GM23248 (cell line): ENCODE measurements at regions not wholly inside any gene's neighbourhood (a gene's known extent, or its start where the extent isn't known, plus 50 kb on each side); places are given as distances from the start of the nearest gene placed in this dataset.

ENCODE experiments used
- DNase-seq: peaks from one replicate; pipeline ENCODE4 v3.0.0-alpha.2; 2015
- H2AFZ ChIP-seq: fragments of 200-600 bp; sonication (generic); 2 replicates; pipeline ENCODE4 v1.6.1; 2016; ENCODE audit warnings: antibody characterized with exemption
- H3F3A ChIP-seq: fragments of 200-600 bp; sonication (generic); 2 replicates; pipeline ENCODE4 v1.6.1; 2016; ENCODE audit warnings: mild to moderate bottlenecking, antibody characterized with exemption, mixed run types; ENCODE audit not compliant: insufficient read depth
- H3K27ac ChIP-seq: fragments of 200-600 bp; sonication (generic); 2 replicates; pipeline ENCODE4 v1.5.1; 2016; ENCODE audit warnings: mild to moderate bottlenecking
- H3K27me3 ChIP-seq: fragments of 200-600 bp; sonication (generic); replicated peaks from 2 replicates; pipeline ENCODE4 v1.6.1; 2016; ENCODE audit warnings: mild to moderate bottlenecking; ENCODE audit not compliant: insufficient read depth
- H3K36me3 ChIP-seq: fragments of 200-600 bp; sonication (generic); 2 replicates; pipeline ENCODE4 v1.6.1; 2016; ENCODE audit warnings: low read depth, mild to moderate bottlenecking
- H3K4me1 ChIP-seq: fragments of 200-600 bp; sonication (generic); 2 replicates; pipeline ENCODE4 v1.6.1; 2016; ENCODE audit warnings: mild to moderate bottlenecking; ENCODE audit not compliant: insufficient read depth
- H3K4me2 ChIP-seq: fragments of 200-600 bp; sonication (generic); one replicate; pipeline ENCODE4 v1.6.1; 2016; ENCODE audit warnings: mild to moderate bottlenecking; ENCODE audit not compliant: unreplicated experiment
- H3K4me3 ChIP-seq: fragments of 200-600 bp; sonication (generic); 2 replicates; pipeline ENCODE4 v1.5.1; 2016; ENCODE audit warnings: mild to moderate bottlenecking
- H3K79me2 ChIP-seq: fragments of 200-600 bp; sonication (generic); 2 replicates; pipeline ENCODE4 v1.6.1; 2016; ENCODE audit warnings: mild to moderate bottlenecking; ENCODE audit not compliant: insufficient read depth
- H3K9ac ChIP-seq: fragments of 200-600 bp; sonication (generic); 2 replicates; pipeline ENCODE4 v1.6.1; 2016; ENCODE audit warnings: mild to moderate bottlenecking
- H3K9me2 ChIP-seq: fragments of 200-600 bp; sonication (generic); 2 replicates; pipeline ENCODE4 v1.6.1; 2016; ENCODE audit warnings: mixed run types, mild to moderate bottlenecking, moderate library complexity; ENCODE audit not compliant: insufficient read depth
- H3K9me3 ChIP-seq: fragments of 200-600 bp; sonication (generic); one replicate; pipeline ENCODE4 v1.6.1; 2017; ENCODE audit warnings: low read depth
- H4K20me1 ChIP-seq: fragments of 200-600 bp; sonication (generic); 2 replicates; pipeline ENCODE4 v1.6.0; 2016; ENCODE audit not compliant: insufficient read depth
- EZH2 ChIP-seq: fragments of 200-600 bp; sonication (generic); IDR thresholded peaks from 2 replicates; pipeline ENCODE4 v1.6.1; 2018; ENCODE audit warnings: antibody characterized with exemption, mild to moderate bottlenecking; ENCODE audit not compliant: insufficient read depth, poor library complexity, severe bottlenecking
- EZH2phosphoT487 ChIP-seq: fragments of 200-600 bp; sonication (generic); IDR thresholded peaks from 2 replicates; pipeline ENCODE4 v1.6.1; 2018; ENCODE audit warnings: antibody characterized with exemption, moderate library complexity, mild to moderate bottlenecking, low read depth; ENCODE audit not compliant: insufficient read depth
- WGBS, 2 experiments: methylation state at CpG; one replicate each; pipeline ENCODE4 v1.1.6; 2015 to 2017; ENCODE audit warnings: low lambda C conversion rate in 2 of 2, low coverage in 1 of 2; ENCODE audit errors: missing lambda C conversion rate in 2 of 2; 5-methylcytosine and 5-hydroxymethylcytosine counted together
- in situ Hi-C: fragments of 300-500 bp; cut with MboI; formaldehyde crosslinking; loops from 2 replicates; pipeline ENCODE4 v1.15.0; 2020

GRCh38 chr11:95501761-95502266 lies 270.8 kb upstream of the SESN3 start:
- TF ChIP-seq EZH2phosphoT487 (no peak), EZH2 (no peak)
- H3K27ac ChIP-seq: no peak overlapping the region
- in situ Hi-C loops: no loop called here
- peaks cover 37% of the 10 kb centered on the region for H3K4me1 ChIP-seq
- peak; percentile 43 for DNase-seq
- H3K27me3 ChIP-seq: no peaks in the 10 kb centered on the region
- H3K9me2 ChIP-seq: no peaks in the 10 kb centered on the region
- no peaks in the 10 kb centered on the region for H3K36me3 ChIP-seq
- H4K20me1 ChIP-seq: no peaks in the 10 kb centered on the region
- H3K9ac ChIP-seq: no peak overlapping the region
- H3K4me3 ChIP-seq: no peak overlapping the region
- H3K9me3 ChIP-seq: no peaks in the 10 kb centered on the region
- 46 to 49% methylated on average over 2 of the region's 2 CpGs for WGBS, 2 experiments
- H3K79me2 ChIP-seq: no peaks in the 10 kb centered on the region
- peaks cover 20% of the 10 kb centered on the region for H3F3A ChIP-seq
- no peak overlapping the region for H2AFZ ChIP-seq
- no peak overlapping the region for H3K4me2 ChIP-seq

- H3K27ac ChIP-seq: no peak overlapping the region
- DNase-seq: no peak
Observed at GRCh38 chr11:95500466-95500865, 269.5 kb upstream of the SESN3 start.

GRCh38 chr11:95499516-95500135 lies 268.6 kb upstream of the SESN3 start:
- peak; percentile 77 for DNase-seq

More at GRCh38 chr11:95500466-95500865, 269.5 kb upstream of the SESN3 start:
- Histone ChIP-seq H3K4me3 (no peak overlapping the region), H3K4me1 (peaks cover 24% of the 10 kb centered on the region), H3K36me3 (no peaks in the 10 kb centered on the region), H4K20me1 (no peaks in the 10 kb centered on the region), H3F3A (peaks cover 13% of the 10 kb centered on the region; the same call in 1 of the 2 replicates), H2AFZ (no peak overlapping the region), H3K9me3 (no peaks in the 10 kb centered on the region), H3K9me2 (no peaks in the 10 kb centered on the region), H3K79me2 (no peaks in the 10 kb centered on the region), H3K4me2 (no peak overlapping the region), H3K9ac (no peak overlapping the region), H3K27me3 (no peaks in the 10 kb centered on the region)
- in situ Hi-C loops: no loop called here
- WGBS, 2 experiments: 54 to 61% methylated on average over 1 of the region's 1 CpG
- TF ChIP-seq EZH2phosphoT487: no peak
- TF ChIP-seq EZH2: no peak

GRCh38 chr11:95498722-95499425 lies 267.9 kb upstream of the SESN3 start:
- H3K4me2 ChIP-seq: peak overlapping the region; percentile 18
- no peaks in the 10 kb centered on the region for H3K9me2 ChIP-seq
- no peaks in the 10 kb centered on the region for H3K9me3 ChIP-seq
- no peaks in the 10 kb centered on the region for H3K27me3 ChIP-seq
- H2AFZ ChIP-seq: no peak overlapping the region
- 85 to 94% methylated on average over 2 of the region's 2 CpGs for WGBS, 2 experiments
- no peak overlapping the region for H3K9ac ChIP-seq
- H4K20me1 ChIP-seq: no peaks in the 10 kb centered on the region
- peak; percentile 26 for DNase-seq
- no peaks in the 10 kb centered on the region for H3K36me3 ChIP-seq
- in situ Hi-C loops: no loop called here
- peaks cover 23% of the 10 kb centered on the region for H3K4me1 ChIP-seq
- peaks cover 13% of the 10 kb centered on the region; the same call in 1 of the 2 replicates for H3F3A ChIP-seq
- H3K79me2 ChIP-seq: no peaks in the 10 kb centered on the region
- no peak overlapping the region for H3K4me3 ChIP-seq
- TF ChIP-seq EZH2phosphoT487 (no peak), EZH2 (no peak)
- H3K27ac ChIP-seq: peak overlapping the region; percentile 11; the same call in 1 of the 2 replicates

More at GRCh38 chr11:95499516-95500135, 268.6 kb upstream of the SESN3 start:
- Histone ChIP-seq H3K9me2 (no peaks in the 10 kb centered on the region), H3K4me1 (peaks cover 23% of the 10 kb centered on the region), H3F3A (peaks cover 13% of the 10 kb centered on the region; the same call in 1 of the 2 replicates), H3K4me3 (no peak overlapping the region), H3K27ac (peak overlapping the region; percentile 11; the same call in 1 of the 2 replicates), H4K20me1 (no peaks in the 10 kb centered on the region), H3K9ac (no peak overlapping the region), H3K9me3 (no peaks in the 10 kb centered on the region), H3K4me2 (peak overlapping the region; percentile 39), H3K79me2 (no peaks in the 10 kb centered on the region), H3K36me3 (no peaks in the 10 kb centered on the region), H3K27me3 (no peaks in the 10 kb centered on the region), H2AFZ (no peak overlapping the region)
- in situ Hi-C loops: no loop called here
- no peak for TF ChIP-seq EZH2
- TF ChIP-seq EZH2phosphoT487: peak; percentile 73; the same call in 1 of the 2 replicates
